Liver (tissue), 3 donors: ENCODE measurements at regions not wholly inside any gene's neighbourhood (a gene's known extent, or its start where the extent isn't known, plus 50 kb on each side); places are given as distances from the start of the nearest gene placed in this dataset.
"Not testable (repeated sequence)": the region's sequence is repeated elsewhere in the genome, so short reads cannot be mapped to it uniquely, and the experiment has no call there.

Experiments
- CTCF ChIP-seq: fragments of 150-350 bp; IDR thresholded peaks from 2 replicates; pipeline ENCODE4 v1.5.1; 2017; ENCODE audit warnings: improper control_type of control experiment, low read depth, low read length; ENCODE audit not compliant: missing input control
- EGR1 ChIP-seq, 2 donors: IDR thresholded peaks; 2 replicates each; pipeline ENCODE4 v1.6.1; 2016 to 2018; ENCODE audit warnings: antibody characterized with exemption in 2 of 2, low read depth in 2 of 2
- GABPA ChIP-seq, 2 donors: IDR thresholded peaks in 1 of 2; conservative IDR thresholded peaks in 1 of 2; 2 replicates each; pipeline ENCODE4 v1.6.1; 2016; ENCODE audit warnings: antibody characterized with exemption in 2 of 2, mild to moderate bottlenecking in 1 of 2, moderate library complexity in 1 of 2
- MAX ChIP-seq: IDR thresholded peaks from 2 replicates; pipeline ENCODE4 v1.6.1; 2016; ENCODE audit warnings: antibody characterized with exemption
- REST ChIP-seq: IDR thresholded peaks from 2 replicates; pipeline ENCODE4 v1.6.1; 2016; ENCODE audit warnings: antibody characterized with exemption, mild to moderate bottlenecking
- ZBTB33 ChIP-seq: IDR thresholded peaks from 2 replicates; pipeline ENCODE4 v1.6.1; 2016; ENCODE audit warnings: antibody characterized with exemption
- donor health status: healthy.
- donor health status: healthy.

GRCh38 chr3:76537857-76538256 lies 502.0 kb upstream of the ROBO2 start:
- not testable (repeated sequence) for TF ChIP-seq EGR1 (IDR thresholded peaks at IDR 0.05; ENCODE audit: low read depth in 2 of 2); GABPA (IDR thresholded peaks at IDR 0.05 in 1 of 2, conservative IDR thresholded peaks at IDR 0.05 in 1 of 2); CTCF; MAX; REST; ZBTB33
